ENCODE measurements at regions not wholly inside any gene's neighbourhood (a gene's known extent, or its start where the extent isn't known, plus 50 kb on each side); places are given as distances from the start of the nearest gene placed in this dataset.
A peak's percentile ranks its signal among the peaks of the same experiment; 100 is the strongest.

DNA sequence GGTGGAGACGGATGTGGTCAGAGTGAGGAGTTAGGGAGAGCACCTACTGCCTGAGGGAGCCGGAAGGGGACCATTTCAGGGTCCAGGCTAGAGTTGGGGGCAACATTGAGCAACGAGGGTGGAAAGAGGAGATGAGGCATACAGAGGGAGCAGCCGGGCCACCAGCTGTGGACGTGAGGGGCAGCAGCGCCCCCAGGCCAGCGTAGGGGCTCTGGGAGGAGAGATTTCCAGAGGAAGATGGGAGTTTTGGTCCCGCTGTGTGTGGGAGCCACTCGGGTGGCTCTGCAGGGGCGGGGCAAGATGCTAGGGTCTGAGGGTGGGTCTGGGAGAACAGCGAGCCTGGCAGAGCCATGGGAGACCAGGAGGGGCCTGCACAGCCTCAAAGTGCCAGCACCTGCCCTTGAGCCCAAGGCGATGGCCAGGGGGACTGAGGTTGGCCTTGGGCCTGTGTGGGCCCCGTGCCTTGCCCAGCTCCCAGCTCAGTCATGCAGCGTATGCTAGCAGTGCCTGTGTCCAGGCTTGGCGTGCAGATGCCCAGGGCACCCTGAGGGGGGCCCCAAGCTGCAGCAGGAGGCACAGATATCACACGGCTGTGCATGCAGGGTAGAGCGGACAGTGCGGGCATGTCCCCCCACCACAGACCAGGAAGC is 80.5 kb upstream of the PPP1R26 start:
- Histone ChIP-seq H3K27me3 (peaks cover 0 to 52% (median 19%) of the 10 kb centered on the region in 7 donors), H3K9me3 (peaks cover 0 to 19% (median 7%) of the 10 kb centered on the region in 11 donors), H3K36me3 (no peaks in the 10 kb centered on the region), H3K4me3 (no peak overlapping the region), H3K27ac (no peak overlapping the region), H3K4me1 (no peaks in the 10 kb centered on the region)
- TF ChIP-seq, protein P1, sequence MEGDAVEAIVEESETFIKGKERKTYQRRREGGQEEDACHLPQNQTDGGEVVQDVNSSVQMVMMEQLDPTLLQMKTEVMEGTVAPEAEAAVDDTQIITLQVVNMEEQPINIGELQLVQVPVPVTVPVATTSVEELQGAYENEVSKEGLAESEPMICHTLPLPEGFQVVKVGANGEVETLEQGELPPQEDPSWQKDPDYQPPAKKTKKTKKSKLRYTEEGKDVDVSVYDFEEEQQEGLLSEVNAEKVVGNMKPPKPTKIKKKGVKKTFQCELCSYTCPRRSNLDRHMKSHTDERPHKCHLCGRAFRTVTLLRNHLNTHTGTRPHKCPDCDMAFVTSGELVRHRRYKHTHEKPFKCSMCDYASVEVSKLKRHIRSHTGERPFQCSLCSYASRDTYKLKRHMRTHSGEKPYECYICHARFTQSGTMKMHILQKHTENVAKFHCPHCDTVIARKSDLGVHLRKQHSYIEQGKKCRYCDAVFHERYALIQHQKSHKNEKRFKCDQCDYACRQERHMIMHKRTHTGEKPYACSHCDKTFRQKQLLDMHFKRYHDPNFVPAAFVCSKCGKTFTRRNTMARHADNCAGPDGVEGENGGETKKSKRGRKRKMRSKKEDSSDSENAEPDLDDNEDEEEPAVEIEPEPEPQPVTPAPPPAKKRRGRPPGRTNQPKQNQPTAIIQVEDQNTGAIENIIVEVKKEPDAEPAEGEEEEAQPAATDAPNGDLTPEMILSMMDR (IDR thresholded peaks at IDR 0.05) = no peak
- ATAC-seq (peak in 1 of 8 donors; percentile 24), DNase-seq (no peak)
- intact Hi-C loops (cut with DNase I) = no loop called here
- 69 to 75% methylated on average over 18 of the region's 18 CpGs for whole genome bisulfite sequencing, 2 donors

DNA sequence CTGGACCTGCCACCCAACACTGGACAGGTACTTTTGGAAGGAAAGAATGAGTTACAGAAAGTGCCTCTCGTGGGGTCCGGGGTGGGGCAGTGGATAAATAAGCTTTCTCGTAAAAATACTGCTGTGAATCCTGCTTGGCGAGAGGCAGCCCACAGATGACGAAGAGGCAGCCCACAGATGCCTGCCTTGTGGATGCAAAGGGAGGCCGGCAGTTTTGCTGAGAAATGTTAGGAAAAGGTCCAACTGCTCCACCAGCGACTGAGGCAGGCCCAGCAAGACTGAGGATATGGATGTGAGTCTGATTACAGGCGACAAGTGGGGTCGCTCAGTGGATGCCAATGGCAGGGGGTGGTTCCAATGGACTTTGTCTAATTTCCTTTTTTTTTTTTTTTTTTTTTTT is 79.1 kb upstream of the PPP1R26 start:
- 68 to 79% methylated on average over 9 of the region's 9 CpGs for WGBS, 2 donors
- TF ChIP-seq, protein P1 (IDR thresholded peaks at IDR 0.05) = no peak
- H3K4me1 ChIP-seq = no peaks in the 10 kb centered on the region
- no peak for ATAC-seq
- H3K36me3 ChIP-seq = no peaks in the 10 kb centered on the region
- no peak overlapping the region for H3K27ac ChIP-seq
- H3K4me3 ChIP-seq = no peak overlapping the region
- H3K9me3 ChIP-seq = peaks cover 0 to 19% (median 7%) of the 10 kb centered on the region in 11 donors
- intact Hi-C loops (cut with DNase I) = no loop called here
- H3K27me3 ChIP-seq = peaks cover 0 to 56% (median 25%) of the 10 kb centered on the region in 7 donors
- no peak for DNase-seq

DNA sequence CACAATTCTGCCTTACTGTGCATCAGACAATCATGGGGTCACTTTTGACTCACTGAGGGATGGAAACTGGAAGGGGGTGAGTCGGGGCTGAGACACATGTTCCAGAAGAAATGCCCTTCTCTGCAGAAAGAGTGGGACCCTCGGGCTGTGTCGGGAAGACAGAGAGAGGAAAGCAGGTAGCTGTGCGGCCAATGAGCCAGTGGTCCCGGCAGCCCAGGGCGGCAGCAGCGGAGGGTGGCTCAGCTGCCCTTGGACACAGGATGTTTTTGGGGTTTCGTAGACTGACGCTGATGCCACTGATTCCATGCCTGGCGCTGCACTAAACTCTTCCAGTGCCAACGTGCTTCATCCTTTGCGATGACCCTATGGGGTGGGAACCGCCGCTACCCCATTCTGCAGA is 78.4 kb upstream of the PPP1R26 start:
- no peak overlapping the region for H3K4me3 ChIP-seq
- no peak for DNase-seq
- H3K4me1 ChIP-seq = no peaks in the 10 kb centered on the region
- intact Hi-C loops (cut with DNase I) = no loop called here
- ATAC-seq = no peak
- peaks cover 0 to 12% (median 5%) of the 10 kb centered on the region in 11 donors for H3K9me3 ChIP-seq
- 89% methylated on average over 14 of the region's 14 CpGs for WGBS, 2 donors
- peaks cover 0 to 56% (median 25%) of the 10 kb centered on the region in 7 donors for H3K27me3 ChIP-seq
- H3K27ac ChIP-seq = no peak overlapping the region
- TF ChIP-seq, protein P1 (IDR thresholded peaks at IDR 0.05) = no peak
- H3K36me3 ChIP-seq = no peaks in the 10 kb centered on the region

DNA sequence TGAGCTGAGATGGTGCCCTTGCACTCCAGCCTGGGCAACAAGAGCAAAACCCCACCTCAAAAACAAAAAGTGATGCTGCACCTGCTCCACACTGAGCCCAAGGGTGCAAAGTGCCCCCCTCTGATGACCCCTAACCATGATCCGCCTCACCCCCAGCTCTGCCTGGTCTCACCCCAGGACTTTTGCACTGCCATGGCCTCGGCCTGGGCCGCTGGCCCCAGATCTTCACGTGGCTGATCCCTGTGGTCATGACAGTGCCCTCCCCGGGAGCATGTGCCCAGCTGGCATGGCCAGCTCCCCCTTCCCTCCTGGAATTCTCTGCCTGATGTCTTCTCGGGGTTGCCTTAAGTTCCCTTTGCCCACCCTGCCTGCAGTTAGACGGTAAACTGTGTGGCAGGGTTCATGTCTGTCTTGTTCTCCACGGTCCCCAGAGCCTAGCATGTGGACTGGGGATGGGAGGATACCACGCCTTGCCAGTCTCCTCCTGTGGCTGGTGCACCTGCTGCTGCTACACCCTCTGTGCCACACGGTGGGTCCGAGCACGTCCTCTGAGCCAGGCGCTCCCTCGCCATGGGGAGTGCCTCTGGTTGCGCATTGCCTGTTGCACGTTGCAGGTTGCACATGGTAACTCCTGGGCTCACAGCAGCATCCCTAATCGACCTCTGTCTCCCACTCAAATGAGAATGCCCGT is 77.4 kb upstream of the PPP1R26 start:
- intact Hi-C loops (cut with DNase I) = no loop called here

More for the DNA sequence above, 77.4 kb upstream of the PPP1R26 start:
- H3K4me1 ChIP-seq = no peaks in the 10 kb centered on the region
- no peak overlapping the region for H3K4me3 ChIP-seq
- DNase-seq (no peak), ATAC-seq (no peak)
- peaks cover 0 to 64% (median 25%) of the 10 kb centered on the region in 7 donors for H3K27me3 ChIP-seq
- H3K36me3 ChIP-seq = no peaks in the 10 kb centered on the region
- H3K9me3 ChIP-seq = peaks cover 0 to 2% (median 0%) of the 10 kb centered on the region in 11 donors
- H3K27ac ChIP-seq = no peak overlapping the region
- WGBS, 2 donors = 77 to 79% methylated on average over 18 of the region's 18 CpGs
- TF ChIP-seq, protein P1 (IDR thresholded peaks at IDR 0.05) = no peak

All from heart right ventricle (tissue), 16 donors.